OCI-LY7 (cell line): ENCODE measurements at regions not wholly inside any gene's neighbourhood (a gene's known extent, or its start where the extent isn't known, plus 50 kb on each side); places are given as distances from the start of the nearest gene placed in this dataset.

Experiments
- CTCF ChIP-seq: fragments of 200-600 bp; sonication (generic); conservative IDR thresholded peaks from 2 replicates; pipeline ENCODE4 v1.5.1; 2014; ENCODE audit warnings: mild to moderate bottlenecking, antibody characterized with exemption, low read length, moderate library complexity, mixed read lengths
- EZH2phosphoT487 ChIP-seq: fragments of 200-600 bp; sonication (generic); IDR thresholded peaks from 2 replicates; pipeline ENCODE4 v1.6.1; 2018; ENCODE audit warnings: low read depth, borderline replicate concordance, mild to moderate bottlenecking, mixed run types, antibody characterized with exemption, low read length, moderate library complexity, mixed read lengths

- TF ChIP-seq CTCF = no peak
- TF ChIP-seq EZH2phosphoT487 = no peak
Measured at GRCh38 chr4:59339631-59340030, 1860.5 kb upstream of the ADGRL3 start.
